Astrocyte (in vitro differentiated cells and primary cell): ENCODE measurements at regions not wholly inside any gene's neighbourhood (a gene's known extent, or its start where the extent isn't known, plus 50 kb on each side); places are given as distances from the start of the nearest gene placed in this dataset.
A peak's percentile ranks its signal among the peaks of the same experiment; 100 is the strongest.
"Not testable (repeated sequence)": the region's sequence is repeated elsewhere in the genome, so short reads cannot be mapped to it uniquely, and the experiment has no call there.

Experiments used
- DNase-seq: peaks from one replicate; pipeline ENCODE4 v3.0.0-alpha.2; 2010; ENCODE audit warnings: low read depth
- FAIRE-seq: peaks from 2 replicates; lab custom pipeline; 2011; peaks lifted over from hg19 to GRCh38; lab: Jason Lieb, UNC
- H2AFZ ChIP-seq: 2 replicates; pipeline ENCODE4 v1.6.0; 2012; ENCODE audit warnings: low read depth, low read length, inconsistent platforms
- H3K27ac ChIP-seq: 2 replicates; pipeline ENCODE4 v1.5.1; 2011; ENCODE audit warnings: low read depth, low read length, inconsistent platforms
- H3K27me3 ChIP-seq: 2 replicates; pipeline ENCODE4 v1.6.0; 2011; ENCODE audit warnings: low read length, inconsistent platforms; ENCODE audit not compliant: insufficient read depth
- H3K36me3 ChIP-seq: 2 replicates; pipeline ENCODE4 v1.5.1; 2011; ENCODE audit warnings: low read length, inconsistent platforms; ENCODE audit not compliant: insufficient read depth
- H3K4me1 ChIP-seq: 2 replicates; pipeline ENCODE4 v1.5.1; 2011; ENCODE audit warnings: low read length, inconsistent platforms; ENCODE audit not compliant: insufficient read depth
- H3K4me2 ChIP-seq: 2 replicates; pipeline ENCODE4 v1.6.0; 2012; ENCODE audit warnings: low read length, inconsistent platforms
- H3K4me3 ChIP-seq: 2 replicates; pipeline ENCODE4 v1.5.1; 2011; ENCODE audit warnings: low read depth, mild to moderate bottlenecking, low read length, inconsistent platforms; ENCODE audit not compliant: insufficient read depth
- H3K79me2 ChIP-seq: 2 replicates; pipeline ENCODE4 v1.6.0; 2012; ENCODE audit warnings: mild to moderate bottlenecking, low read length, inconsistent platforms; ENCODE audit not compliant: insufficient read depth
- H3K9ac ChIP-seq: 2 replicates; pipeline ENCODE4 v1.6.0; 2012; ENCODE audit warnings: mild to moderate bottlenecking, low read length, inconsistent platforms
- H3K9me3 ChIP-seq: 2 replicates; pipeline ENCODE4 v1.5.1; 2012; ENCODE audit warnings: low read depth, mild to moderate bottlenecking, low read length, inconsistent platforms; ENCODE audit not compliant: insufficient read depth
- H4K20me1 ChIP-seq: 2 replicates; pipeline ENCODE4 v1.6.0; 2012; ENCODE audit warnings: low read length, inconsistent platforms; ENCODE audit not compliant: insufficient read depth
- H3K27ac Mint-ChIP-seq: one replicate; pipeline ENCODE4 v1.8.0; 2021; ENCODE audit warnings: mild to moderate bottlenecking, mixed read lengths; ENCODE audit not compliant: unreplicated experiment
- H3K27me3 Mint-ChIP-seq: one replicate; pipeline ENCODE4 v1.8.0; 2021; ENCODE audit warnings: low read depth, mixed read lengths; ENCODE audit not compliant: unreplicated experiment
- H3K36me3 Mint-ChIP-seq: one replicate; pipeline ENCODE4 v1.8.0; 2021; ENCODE audit warnings: low read depth, mixed read lengths; ENCODE audit not compliant: unreplicated experiment
- H3K4me1 Mint-ChIP-seq: one replicate; pipeline ENCODE4 v1.8.0; 2021; ENCODE audit warnings: low read depth, mixed read lengths; ENCODE audit not compliant: unreplicated experiment
- H3K4me3 Mint-ChIP-seq: one replicate; pipeline ENCODE4 v1.8.0; 2021; ENCODE audit warnings: mild to moderate bottlenecking, moderate library complexity, mixed read lengths; ENCODE audit not compliant: unreplicated experiment
- H3K9me3 Mint-ChIP-seq: one replicate; pipeline ENCODE4 v1.8.0; 2021; ENCODE audit warnings: mild to moderate bottlenecking, mixed read lengths; ENCODE audit not compliant: unreplicated experiment
- EZH2 ChIP-seq: IDR thresholded peaks from 2 replicates; pipeline ENCODE4 v1.6.1; 2012; ENCODE audit warnings: mild to moderate bottlenecking, low read length, inconsistent platforms; ENCODE audit not compliant: insufficient read depth
- TF ChIP-seq, protein P1 (sequence below): IDR thresholded peaks from 2 replicates; pipeline ENCODE4 v1.5.1; 2011; ENCODE audit warnings: low read depth, mild to moderate bottlenecking, inconsistent platforms, low read length, moderate library complexity; ENCODE audit not compliant: insufficient read depth

DNA sequence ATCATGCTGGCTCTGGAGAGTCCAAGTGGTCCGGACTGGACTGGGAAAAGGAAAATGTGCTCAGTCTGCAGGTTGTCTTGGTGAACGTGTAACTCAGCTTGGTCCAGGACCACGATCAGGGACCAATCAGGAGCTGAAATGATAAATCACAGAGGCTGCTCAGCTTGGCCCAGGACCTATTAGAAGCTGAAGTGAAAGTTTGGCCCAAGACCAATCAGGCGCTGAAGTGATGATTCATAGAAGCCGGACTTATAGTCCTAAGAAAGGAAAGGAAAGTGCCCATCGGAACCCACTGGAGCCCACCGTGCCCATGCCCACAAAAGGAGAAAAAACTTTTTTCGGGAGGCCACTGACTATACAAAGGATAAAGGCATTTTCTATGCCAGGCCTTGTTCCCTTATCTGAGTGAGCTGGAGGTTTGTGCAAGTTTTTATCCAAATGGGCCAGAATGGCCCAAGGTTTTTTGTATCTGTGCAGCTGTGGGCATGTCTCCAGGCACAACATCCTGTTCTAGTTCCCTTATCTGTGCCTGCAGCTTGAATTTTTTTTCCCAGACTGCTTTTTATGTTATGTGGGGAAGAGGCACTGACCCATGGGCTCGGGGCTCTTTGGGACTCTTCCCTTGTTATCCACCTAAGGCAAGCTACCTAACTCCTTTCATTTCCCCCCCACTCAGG is 194.4 kb downstream of the FAM133A start:
- Histone ChIP-seq H3K36me3 (no peaks in the 10 kb centered on the region), H3K4me1 (no peaks in the 10 kb centered on the region), H3K9me3 (no peaks in the 10 kb centered on the region), H3K9ac (no peak overlapping the region), H4K20me1 (no peaks in the 10 kb centered on the region), H2AFZ (no peak overlapping the region), H3K79me2 (no peaks in the 10 kb centered on the region), H3K27me3 (no peaks in the 10 kb centered on the region), H3K4me2 (no peak overlapping the region), H3K27ac (no peak overlapping the region), H3K4me3 (no peak overlapping the region)
- Mint-ChIP-seq H3K9me3 (no peaks in the 10 kb centered on the region), H3K27ac (no peak overlapping the region), H3K4me3 (no peak overlapping the region), H3K4me1 (no peaks in the 10 kb centered on the region), H3K27me3 (no peaks in the 10 kb centered on the region), H3K36me3 (no peaks in the 10 kb centered on the region)
- FAIRE-seq (no peak), DNase-seq (no peak)
- no peak for TF ChIP-seq EZH2
- TF ChIP-seq, protein P1, sequence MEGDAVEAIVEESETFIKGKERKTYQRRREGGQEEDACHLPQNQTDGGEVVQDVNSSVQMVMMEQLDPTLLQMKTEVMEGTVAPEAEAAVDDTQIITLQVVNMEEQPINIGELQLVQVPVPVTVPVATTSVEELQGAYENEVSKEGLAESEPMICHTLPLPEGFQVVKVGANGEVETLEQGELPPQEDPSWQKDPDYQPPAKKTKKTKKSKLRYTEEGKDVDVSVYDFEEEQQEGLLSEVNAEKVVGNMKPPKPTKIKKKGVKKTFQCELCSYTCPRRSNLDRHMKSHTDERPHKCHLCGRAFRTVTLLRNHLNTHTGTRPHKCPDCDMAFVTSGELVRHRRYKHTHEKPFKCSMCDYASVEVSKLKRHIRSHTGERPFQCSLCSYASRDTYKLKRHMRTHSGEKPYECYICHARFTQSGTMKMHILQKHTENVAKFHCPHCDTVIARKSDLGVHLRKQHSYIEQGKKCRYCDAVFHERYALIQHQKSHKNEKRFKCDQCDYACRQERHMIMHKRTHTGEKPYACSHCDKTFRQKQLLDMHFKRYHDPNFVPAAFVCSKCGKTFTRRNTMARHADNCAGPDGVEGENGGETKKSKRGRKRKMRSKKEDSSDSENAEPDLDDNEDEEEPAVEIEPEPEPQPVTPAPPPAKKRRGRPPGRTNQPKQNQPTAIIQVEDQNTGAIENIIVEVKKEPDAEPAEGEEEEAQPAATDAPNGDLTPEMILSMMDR: no peak

DNA sequence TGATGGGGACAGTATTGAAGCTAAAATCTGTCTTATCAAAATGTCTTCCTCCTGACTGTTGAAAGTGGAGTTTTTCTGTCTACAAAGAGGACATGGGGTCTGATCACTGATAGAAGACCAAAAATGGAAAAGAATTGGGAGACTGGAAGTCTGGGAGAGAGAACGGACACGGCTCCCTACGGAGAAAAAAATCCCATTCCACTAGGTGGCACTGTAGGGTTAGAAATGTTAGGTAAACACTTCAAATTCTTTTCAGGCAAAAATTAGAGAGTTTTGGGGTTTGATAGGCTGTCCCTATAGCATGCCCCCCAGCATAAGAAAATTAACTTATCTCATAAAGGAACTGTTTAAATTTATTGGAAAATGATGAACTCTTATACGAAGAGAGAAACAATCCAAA is 200.5 kb downstream of the FAM133A start:
- Histone ChIP-seq H3K4me2 (no peak overlapping the region), H3K9me3 (no peaks in the 10 kb centered on the region), H3K79me2 (no peaks in the 10 kb centered on the region), H3K4me3 (no peak overlapping the region), H4K20me1 (no peaks in the 10 kb centered on the region), H3K27ac (no peak overlapping the region), H3K4me1 (no peaks in the 10 kb centered on the region), H3K27me3 (no peaks in the 10 kb centered on the region), H3K9ac (no peak overlapping the region), H2AFZ (no peak overlapping the region), H3K36me3 (no peaks in the 10 kb centered on the region)
- no peak for TF ChIP-seq EZH2
- TF ChIP-seq, protein P1: peak; percentile 26
- Mint-ChIP-seq H3K4me3 (no peak overlapping the region), H3K9me3 (peaks cover 4% of the 10 kb centered on the region), H3K4me1 (no peaks in the 10 kb centered on the region), H3K36me3 (no peaks in the 10 kb centered on the region), H3K27ac (no peak overlapping the region), H3K27me3 (no peaks in the 10 kb centered on the region)
- FAIRE-seq (peak; percentile 50), DNase-seq (no peak)

DNA sequence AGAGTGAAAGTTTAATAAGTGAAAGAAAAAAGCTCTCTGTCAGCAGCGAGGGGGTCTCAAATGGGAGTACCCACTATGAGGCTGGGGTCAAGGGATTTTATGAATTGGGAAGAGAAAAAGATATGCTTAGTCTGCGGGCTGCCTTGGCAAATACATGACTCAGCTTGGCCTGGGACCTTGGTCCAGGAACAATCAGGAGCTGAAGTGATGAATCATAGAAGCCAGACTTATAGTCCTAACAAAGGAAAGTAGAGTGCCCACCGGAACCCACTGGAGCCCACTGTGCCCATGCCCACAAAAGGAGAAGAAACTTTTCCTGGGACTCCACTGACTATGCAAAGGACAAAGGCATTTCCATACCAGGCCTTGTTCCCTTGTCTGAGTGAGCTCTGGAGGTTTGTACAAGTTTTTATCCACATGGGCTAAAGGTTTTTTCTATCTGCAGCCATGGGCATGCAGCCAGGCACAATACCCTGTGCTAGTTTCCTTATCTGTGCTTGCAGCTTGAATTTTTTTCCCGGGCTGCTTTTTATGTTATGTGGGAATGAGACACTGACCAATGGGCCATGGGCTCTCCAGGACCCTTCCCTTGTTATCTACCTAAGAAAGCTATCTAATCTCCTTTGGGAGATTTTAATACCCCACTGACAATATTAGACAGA is 201.7 kb downstream of the FAM133A start:
- Histone ChIP-seq H2AFZ (no peak overlapping the region), H4K20me1 (no peaks in the 10 kb centered on the region), H3K79me2 (no peaks in the 10 kb centered on the region), H3K36me3 (no peaks in the 10 kb centered on the region), H3K27me3 (no peaks in the 10 kb centered on the region), H3K4me2 (no peak overlapping the region), H3K4me3 (no peak overlapping the region), H3K9me3 (no peaks in the 10 kb centered on the region), H3K4me1 (no peaks in the 10 kb centered on the region), H3K27ac (no peak overlapping the region), H3K9ac (no peak overlapping the region)
- Mint-ChIP-seq H3K4me1 (no peaks in the 10 kb centered on the region), H3K27me3 (no peaks in the 10 kb centered on the region), H3K9me3 (peaks cover 4% of the 10 kb centered on the region), H3K4me3 (no peak overlapping the region), H3K36me3 (no peaks in the 10 kb centered on the region), H3K27ac (no peak overlapping the region)
- DNase-seq (no peak), FAIRE-seq (no peak)
- no peak for TF ChIP-seq EZH2
- TF ChIP-seq, protein P1: no peak

DNA sequence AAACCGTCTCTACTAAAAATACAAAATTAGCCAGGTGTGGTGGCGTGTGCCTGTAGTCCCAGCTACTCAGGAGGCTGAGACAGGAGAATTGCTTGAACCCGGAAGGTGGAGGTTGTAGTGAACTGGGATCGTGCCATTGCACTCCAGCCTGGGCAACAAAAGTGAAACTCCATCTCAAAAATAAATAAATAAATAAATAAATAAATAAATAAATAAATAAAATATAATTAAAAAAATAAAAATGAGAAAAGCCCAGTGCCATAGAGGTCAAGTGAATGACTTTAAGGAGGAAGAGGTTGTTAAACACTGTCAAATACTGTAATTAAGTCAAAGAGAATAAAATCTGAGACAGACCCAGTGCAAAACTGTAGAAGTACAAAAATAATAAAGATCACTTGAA is 247.0 kb downstream of the FAM133A start:
- not testable (repeated sequence) for H2AFZ ChIP-seq, H3K4me3 Mint-ChIP-seq, H3K36me3 ChIP-seq, H3K4me1 Mint-ChIP-seq, H3K27ac ChIP-seq, H3K27me3 ChIP-seq, H3K9me3 ChIP-seq, H3K36me3 Mint-ChIP-seq, H3K9ac ChIP-seq, H3K4me3 ChIP-seq, DNase-seq, FAIRE-seq, H3K27ac Mint-ChIP-seq, H3K4me2 ChIP-seq, H4K20me1 ChIP-seq, H3K27me3 Mint-ChIP-seq, H3K9me3 Mint-ChIP-seq, H3K79me2 ChIP-seq, H3K4me1 ChIP-seq
